Activated naive CD4-positive, alpha-beta T cell treated with anti-CD3 and anti-CD28 coated beads for 36 hours (primary cell): ENCODE measurements at regions not wholly inside any gene's neighbourhood (a gene's known extent, or its start where the extent isn't known, plus 50 kb on each side); places are given as distances from the start of the nearest gene placed in this dataset.

Source experiments
- CTCF ChIA-PET: fragments of 350-600 bp; sonication (Branson Sonifier 250); formaldehyde crosslinking; loops from one replicate; lab custom pipeline; 2021; ENCODE audit warnings: antibody characterized with exemption; lab: Charles Lee
- DNase-seq: peaks from one replicate; pipeline ENCODE4 v3.0.0-alpha.2; 2020
- H3K27ac Mint-ChIP-seq: one replicate; pipeline ENCODE4 v1.8.0; 2021; ENCODE audit warnings: mild to moderate bottlenecking, mixed read lengths
- H3K27me3 Mint-ChIP-seq: one replicate; pipeline ENCODE4 v1.8.0; 2021; ENCODE audit warnings: low read depth, mixed read lengths
- H3K36me3 Mint-ChIP-seq: one replicate; pipeline ENCODE4 v1.8.0; 2021; ENCODE audit warnings: low read depth, mixed read lengths
- H3K4me1 Mint-ChIP-seq: one replicate; pipeline ENCODE4 v1.8.0; 2021; ENCODE audit warnings: low read depth, mixed read lengths
- H3K4me3 Mint-ChIP-seq: one replicate; pipeline ENCODE4 v1.8.0; 2021; ENCODE audit warnings: mild to moderate bottlenecking, moderate library complexity, mixed read lengths
- H3K9me3 Mint-ChIP-seq: one replicate; pipeline ENCODE4 v1.8.0; 2021; ENCODE audit warnings: mixed read lengths
- intact Hi-C: fragments of 100-400 bp; cut with micrococcal nuclease; formaldehyde crosslinking; loops from one replicate; pipeline ENCODE4 v1.15.1; 2023

DNA sequence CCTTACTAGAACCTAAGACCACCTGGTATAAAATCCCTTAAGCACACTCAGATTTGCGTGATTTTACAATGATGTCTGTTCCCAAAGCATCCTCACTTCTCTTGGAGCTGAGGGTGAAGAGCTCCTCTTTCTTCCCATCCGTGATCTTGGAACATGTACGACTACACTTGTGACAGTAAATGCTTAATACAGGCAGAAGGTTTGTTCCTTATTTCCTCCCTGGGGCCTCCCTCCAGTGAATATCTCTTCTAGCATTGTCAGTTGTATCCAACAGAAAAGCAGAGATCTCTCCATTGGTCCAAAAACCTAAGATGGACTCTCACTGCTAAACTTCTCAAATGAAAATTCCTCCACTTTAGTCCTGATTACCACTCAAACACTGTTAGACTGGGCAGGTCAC, 103.6 kb upstream of the VPREB1 start:
- CTCF ChIA-PET: interaction anchor here (0.5 to 0.9 kb wide), 2 partner anchors 93 to 180 kb away, joined by 3 to 7 read pairs; no protein-coding TSS in a partner anchor
- no peak for DNase-seq
- Mint-ChIP-seq H3K9me3 (no peaks in the 10 kb centered on the region), H3K4me1 (no peaks in the 10 kb centered on the region), H3K36me3 (no peaks in the 10 kb centered on the region), H3K4me3 (no peak overlapping the region), H3K27me3 (peaks cover 20% of the 10 kb centered on the region), H3K27ac (no peak overlapping the region)
- intact Hi-C loops: no loop called here

DNA sequence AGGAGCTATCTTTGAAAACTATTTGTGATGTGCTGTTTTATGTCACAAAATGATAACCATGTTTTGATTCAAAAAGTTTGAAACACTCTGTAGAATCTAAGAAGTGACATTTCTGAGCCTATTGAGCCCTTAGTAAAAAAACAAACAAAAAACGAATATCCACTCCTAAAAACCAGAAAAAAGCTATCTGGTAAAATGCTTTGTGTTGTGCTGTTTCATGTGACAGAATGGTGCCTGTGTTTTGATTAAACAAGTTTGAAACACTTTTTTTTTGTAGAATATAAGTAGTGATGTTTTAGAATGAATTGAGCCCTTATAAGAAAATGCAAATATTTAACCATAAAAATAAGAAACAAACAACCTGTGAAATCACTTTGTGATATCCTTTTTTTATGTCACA, 105.2 kb upstream of the VPREB1 start:
- Mint-ChIP-seq H3K4me3 (no peak overlapping the region), H3K27me3 (peaks cover 20% of the 10 kb centered on the region), H3K4me1 (no peaks in the 10 kb centered on the region), H3K9me3 (no peaks in the 10 kb centered on the region), H3K36me3 (no peaks in the 10 kb centered on the region), H3K27ac (no peak overlapping the region)
- CTCF ChIA-PET: interaction anchor here (3.2 kb wide), 1 partner anchor 78 kb away, joined by 10 read pairs; no protein-coding TSS in a partner anchor
- intact Hi-C loops: no loop called here
- DNase-seq: no peak

DNA sequence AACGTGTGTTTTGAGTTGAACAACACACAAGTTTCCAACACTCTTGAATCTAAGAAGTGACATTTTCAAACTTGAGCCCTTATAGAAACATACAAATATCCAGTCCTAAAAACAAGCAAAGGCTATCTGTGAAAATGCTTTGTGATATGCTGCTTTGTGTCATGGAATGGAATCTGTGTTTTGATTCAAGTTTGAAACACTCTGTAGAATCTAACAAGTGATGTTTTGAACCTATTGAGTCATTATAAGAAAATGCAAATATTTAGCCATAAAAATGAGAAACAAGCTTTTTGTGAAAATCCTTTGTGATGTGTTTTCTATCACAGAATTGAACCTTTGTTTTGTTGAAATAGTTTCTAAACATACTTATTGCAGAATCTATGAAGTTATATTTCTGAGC, 105.7 kb upstream of the VPREB1 start:
- no peaks in the 10 kb centered on the region for H3K9me3 Mint-ChIP-seq
- H3K4me1 Mint-ChIP-seq: no peaks in the 10 kb centered on the region
- CTCF ChIA-PET: interaction anchor here (3.2 kb wide), 1 partner anchor 78 kb away, joined by 10 read pairs; no protein-coding TSS in a partner anchor
- no peak overlapping the region for H3K4me3 Mint-ChIP-seq
- H3K27ac Mint-ChIP-seq: no peak overlapping the region
- intact Hi-C loops: no loop called here
- no peak for DNase-seq
- peaks cover 20% of the 10 kb centered on the region for H3K27me3 Mint-ChIP-seq
- H3K36me3 Mint-ChIP-seq: no peaks in the 10 kb centered on the region

DNA sequence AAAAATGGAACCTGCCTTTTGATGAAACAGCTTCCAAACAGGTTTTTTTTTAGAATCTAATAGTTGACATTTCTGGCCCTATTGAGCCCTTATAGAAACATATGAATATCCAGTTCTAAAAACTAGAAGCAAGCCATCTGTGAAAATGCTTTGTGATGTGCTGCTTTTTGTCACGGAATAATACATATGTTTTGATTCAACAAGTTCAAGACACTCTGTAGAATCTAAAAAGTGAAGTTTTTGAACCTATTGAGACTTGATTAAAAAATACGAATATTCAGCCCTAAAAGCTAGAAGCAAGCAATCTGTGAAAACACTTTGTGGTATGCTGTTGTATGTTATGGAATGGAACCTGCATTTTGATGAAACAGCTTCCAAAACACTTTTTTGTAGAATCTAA, 106.7 kb upstream of the VPREB1 start:
- CTCF ChIA-PET: interaction anchor here (0.6 to 3.2 kb wide), 3 partner anchors 77 to 347 kb away, joined by 3 to 10 read pairs (median 3); no protein-coding TSS in a partner anchor
- no peak for DNase-seq
- Mint-ChIP-seq H3K27me3 (peaks cover 15% of the 10 kb centered on the region), H3K27ac (no peak overlapping the region), H3K36me3 (no peaks in the 10 kb centered on the region), H3K9me3 (no peaks in the 10 kb centered on the region), H3K4me1 (no peaks in the 10 kb centered on the region), H3K4me3 (no peak overlapping the region)
- intact Hi-C loops: no loop called here

DNA sequence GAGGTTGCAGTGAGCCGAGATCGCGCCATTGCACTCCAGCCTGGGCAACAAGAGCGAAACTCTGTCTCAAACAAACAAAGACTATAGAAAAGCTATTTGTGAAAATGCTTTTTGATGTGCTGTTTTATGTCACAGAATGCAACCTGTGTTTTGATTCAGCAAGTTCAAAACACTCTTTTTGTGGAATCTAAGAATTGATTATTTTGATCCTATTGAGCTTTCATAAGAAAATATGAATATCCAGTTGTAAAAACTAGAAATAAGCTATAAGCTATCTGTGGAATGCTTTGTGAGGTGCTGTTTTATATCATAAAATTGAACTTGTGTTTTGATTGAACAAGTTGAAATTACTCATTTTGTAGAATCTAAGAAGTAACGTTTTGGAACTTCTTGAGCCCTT, 110.7 kb upstream of the VPREB1 start:
- CTCF ChIA-PET: interaction anchor here (0.6 to 1.2 kb wide), 2 partner anchors 14 to 73 kb away, joined by 3 to 5 read pairs; no protein-coding TSS in a partner anchor

DNA sequence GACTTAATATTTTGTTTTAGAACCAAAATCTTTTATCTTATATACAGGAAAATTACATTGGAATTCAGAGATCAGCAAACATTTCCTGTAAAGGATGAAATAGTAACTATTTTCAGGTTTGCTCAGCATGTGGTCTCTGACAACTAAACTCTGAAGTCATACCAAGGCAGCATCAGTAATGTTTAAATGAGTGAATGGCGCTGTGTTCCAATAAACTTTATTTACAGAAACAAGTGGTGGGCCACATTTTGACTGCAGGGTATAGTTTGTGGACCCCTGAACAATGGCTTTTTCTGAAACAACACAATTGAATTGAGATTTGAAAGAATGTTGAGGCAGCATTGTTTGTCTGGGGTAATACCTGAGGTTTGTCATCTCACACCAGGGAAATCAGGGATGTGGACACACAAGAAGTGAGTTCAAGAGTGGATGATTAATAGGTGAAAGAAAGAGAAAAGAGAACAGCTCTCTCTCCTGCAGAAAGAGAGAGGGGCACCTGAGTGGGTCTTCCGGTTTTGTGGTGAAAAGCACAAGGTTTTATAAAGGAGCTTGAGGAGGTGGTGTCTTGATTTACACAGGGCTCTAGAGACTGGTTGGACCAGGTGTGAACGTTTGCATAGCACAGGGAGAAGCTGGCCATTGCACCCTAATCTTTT, 113.5 kb upstream of the VPREB1 start:
- Mint-ChIP-seq H3K9me3 (no peaks in the 10 kb centered on the region), H3K36me3 (no peaks in the 10 kb centered on the region), H3K27ac (no peak overlapping the region), H3K27me3 (no peaks in the 10 kb centered on the region), H3K4me1 (peaks cover 5% of the 10 kb centered on the region), H3K4me3 (no peak overlapping the region)
- no peak for DNase-seq
- CTCF ChIA-PET: interaction anchor here (0.5 kb wide), 1 partner anchor 263 kb away, joined by 3 read pairs; no protein-coding TSS in a partner anchor
- intact Hi-C loops: no loop called here

More for the DNA sequence above, 110.7 kb upstream of the VPREB1 start:
- no peaks in the 10 kb centered on the region for H3K9me3 Mint-ChIP-seq
- no peaks in the 10 kb centered on the region for H3K36me3 Mint-ChIP-seq
- peaks cover 5% of the 10 kb centered on the region for H3K4me1 Mint-ChIP-seq
- intact Hi-C loops: no loop called here
- H3K27ac Mint-ChIP-seq: no peak overlapping the region
- H3K4me3 Mint-ChIP-seq: no peak overlapping the region
- H3K27me3 Mint-ChIP-seq: no peaks in the 10 kb centered on the region
- DNase-seq: no peak

DNA sequence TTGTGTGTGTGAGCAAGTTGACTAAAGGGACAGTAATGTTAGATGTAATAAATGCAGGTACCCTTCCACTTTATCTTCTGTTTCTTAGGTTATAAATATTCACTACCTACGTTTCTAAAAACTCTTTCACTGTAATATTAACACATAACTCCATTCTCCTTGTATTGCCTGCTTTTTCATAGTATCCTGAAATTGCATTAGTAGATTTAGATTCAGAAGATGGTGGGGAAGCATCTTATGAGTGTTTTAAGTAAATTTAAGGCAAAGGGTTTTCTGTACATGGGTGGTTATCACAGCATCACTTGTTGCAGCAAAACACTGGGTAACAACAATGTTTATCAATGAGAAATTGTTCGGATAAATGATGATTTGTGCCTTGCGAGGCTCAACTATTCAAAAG, 115.2 kb upstream of the VPREB1 start:
- Mint-ChIP-seq H3K9me3 (no peaks in the 10 kb centered on the region), H3K27me3 (no peaks in the 10 kb centered on the region), H3K27ac (no peak overlapping the region), H3K4me3 (no peak overlapping the region), H3K4me1 (peaks cover 7% of the 10 kb centered on the region), H3K36me3 (no peaks in the 10 kb centered on the region)
- CTCF ChIA-PET: no interaction called here
- intact Hi-C loops: no loop called here
- no peak for DNase-seq

DNA sequence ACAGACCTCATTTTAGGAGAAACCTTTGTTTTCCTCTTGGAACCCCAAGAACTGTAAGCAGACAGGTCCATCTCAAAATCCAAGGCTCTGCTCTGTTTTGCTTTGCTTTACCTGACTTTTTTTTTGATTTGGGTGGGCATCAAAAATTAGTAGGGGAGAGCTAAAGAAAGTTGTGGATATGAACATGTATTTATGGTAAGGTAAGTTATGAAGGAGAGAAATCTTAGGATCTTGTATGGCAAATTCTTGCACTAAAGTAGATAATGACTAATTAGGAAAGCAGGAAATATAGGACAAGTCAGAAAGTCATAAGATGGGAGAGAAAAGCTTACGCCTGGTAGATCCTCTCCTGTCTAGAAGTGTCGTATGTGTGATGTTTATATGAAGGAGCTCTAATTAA, 116.1 kb upstream of the VPREB1 start:
- Mint-ChIP-seq H3K27ac (no peak overlapping the region), H3K9me3 (no peaks in the 10 kb centered on the region), H3K4me1 (peaks cover 7% of the 10 kb centered on the region), H3K4me3 (no peak overlapping the region), H3K27me3 (peaks cover 6% of the 10 kb centered on the region), H3K36me3 (no peaks in the 10 kb centered on the region)
- CTCF ChIA-PET: interaction anchor here (0.6 to 1.1 kb wide), 2 partner anchors 73 to 192 kb away, joined by 3 read pairs; no protein-coding TSS in a partner anchor
- DNase-seq: no peak
- intact Hi-C loops: no loop called here

DNA sequence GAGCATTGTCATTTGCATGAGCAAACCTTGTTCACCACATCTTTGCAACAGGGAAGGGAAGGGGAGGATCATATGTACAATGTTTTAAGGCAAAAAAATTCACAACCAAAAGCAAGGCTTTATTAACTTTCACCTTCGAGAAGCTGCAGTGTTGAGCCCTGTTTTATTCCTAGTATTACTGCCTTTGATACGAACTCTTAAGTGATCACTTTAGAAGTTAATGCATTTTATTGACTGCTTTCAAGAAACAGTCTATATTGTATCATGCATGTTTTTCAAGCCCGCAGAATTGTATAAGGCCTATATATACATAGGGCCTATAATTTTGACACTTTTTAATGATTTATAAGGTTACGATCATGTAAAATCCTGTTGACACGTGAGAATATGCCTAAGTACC, 117.5 kb upstream of the VPREB1 start:
- Mint-ChIP-seq H3K27ac (no peak overlapping the region), H3K4me1 (peaks cover 7% of the 10 kb centered on the region), H3K9me3 (no peaks in the 10 kb centered on the region), H3K4me3 (no peak overlapping the region), H3K36me3 (no peaks in the 10 kb centered on the region), H3K27me3 (peaks cover 14% of the 10 kb centered on the region)
- CTCF ChIA-PET: no interaction called here
- intact Hi-C loops: no loop called here
- DNase-seq: no peak

DNA sequence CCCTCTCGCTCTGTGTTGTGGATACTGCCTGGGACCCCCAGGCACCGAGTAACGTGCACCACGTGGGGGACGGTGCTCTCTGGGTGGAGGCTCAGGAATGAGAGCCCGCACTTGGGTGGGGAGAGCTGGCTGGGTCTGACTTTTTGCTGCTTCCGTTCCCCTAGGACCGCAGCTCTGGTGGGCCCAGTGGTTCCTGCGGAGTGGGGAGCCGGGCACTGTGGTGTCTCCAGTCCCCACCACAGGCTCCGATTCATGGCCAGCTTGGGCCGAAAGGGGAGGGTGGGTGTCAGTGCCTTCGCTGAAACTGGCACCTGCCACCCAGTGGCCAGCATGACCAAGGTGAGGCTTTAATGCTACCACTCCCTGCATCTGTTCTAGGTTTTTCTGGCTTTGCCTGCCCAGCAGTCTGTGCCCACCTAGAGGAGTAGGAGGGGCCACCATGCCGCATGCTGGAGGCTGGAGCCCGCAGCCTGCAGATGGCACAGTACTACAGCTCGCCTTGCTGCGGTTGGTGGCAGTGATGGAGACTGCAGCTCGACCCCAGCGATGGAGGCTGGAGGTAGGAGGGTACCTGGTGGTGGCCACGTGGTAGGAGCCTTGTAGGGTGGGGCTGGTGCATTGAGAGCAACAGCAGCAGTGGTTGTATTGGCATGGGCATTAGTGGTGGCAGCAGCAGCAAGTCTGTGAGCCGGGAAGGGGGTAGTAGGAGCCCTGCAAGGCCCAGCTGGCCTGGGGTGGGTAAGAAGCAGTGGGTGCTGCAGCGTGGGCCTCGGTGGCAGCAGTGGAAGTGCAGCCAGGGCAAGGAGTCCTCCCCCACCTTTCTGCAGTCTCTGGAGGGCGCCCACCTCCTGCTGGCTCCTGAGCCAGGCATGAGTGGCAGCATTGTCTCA, 118.8 kb upstream of the VPREB1 start:
- no peak for DNase-seq
- no peaks in the 10 kb centered on the region for H3K9me3 Mint-ChIP-seq
- H3K27ac Mint-ChIP-seq: no peak overlapping the region
- H3K36me3 Mint-ChIP-seq: no peaks in the 10 kb centered on the region
- peaks cover 14% of the 10 kb centered on the region for H3K27me3 Mint-ChIP-seq
- intact Hi-C loops: no loop called here
- H3K4me1 Mint-ChIP-seq: peaks cover 1% of the 10 kb centered on the region
- CTCF ChIA-PET: interaction anchor here (1.1 kb wide), 1 partner anchor 32 kb away, joined by 3 read pairs; no protein-coding TSS in a partner anchor
- no peak overlapping the region for H3K4me3 Mint-ChIP-seq

DNA sequence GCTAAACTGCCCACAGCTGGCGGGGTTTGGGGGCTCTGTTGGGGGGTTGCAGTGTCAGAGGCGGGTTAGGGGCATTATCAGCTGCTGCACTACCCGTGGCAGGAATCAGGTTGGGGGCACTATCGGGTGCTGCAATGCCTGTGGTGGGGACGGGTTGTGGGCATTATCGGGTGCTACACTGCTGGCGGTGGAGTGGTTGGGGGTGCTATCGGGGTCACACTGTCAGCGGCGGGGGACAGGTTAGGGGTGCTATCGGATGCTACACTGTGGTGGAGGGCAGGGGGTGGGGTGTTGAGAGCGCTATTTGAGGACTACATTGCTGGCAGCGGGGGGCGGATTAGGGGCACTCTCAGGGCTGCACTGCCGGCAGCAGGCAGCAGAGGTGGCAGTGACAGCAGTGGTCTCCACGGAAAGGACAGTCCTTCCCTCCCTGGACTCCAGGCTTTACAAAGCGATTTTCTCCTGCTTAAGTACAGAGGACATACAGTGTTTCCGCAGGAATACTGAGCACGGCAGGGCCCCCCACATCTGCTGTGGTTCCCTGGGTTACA, 119.5 kb upstream of the VPREB1 start:
- H3K9me3 Mint-ChIP-seq: no peaks in the 10 kb centered on the region
- H3K27me3 Mint-ChIP-seq: peaks cover 17% of the 10 kb centered on the region
- no peak overlapping the region for H3K4me3 Mint-ChIP-seq
- no peaks in the 10 kb centered on the region for H3K36me3 Mint-ChIP-seq
- peaks cover 1% of the 10 kb centered on the region for H3K4me1 Mint-ChIP-seq
- intact Hi-C loops: no loop called here
- H3K27ac Mint-ChIP-seq: no peak overlapping the region
- DNase-seq: no peak
- CTCF ChIA-PET: interaction anchor here (1.1 kb wide), 1 partner anchor 32 kb away, joined by 3 read pairs; no protein-coding TSS in a partner anchor

DNA sequence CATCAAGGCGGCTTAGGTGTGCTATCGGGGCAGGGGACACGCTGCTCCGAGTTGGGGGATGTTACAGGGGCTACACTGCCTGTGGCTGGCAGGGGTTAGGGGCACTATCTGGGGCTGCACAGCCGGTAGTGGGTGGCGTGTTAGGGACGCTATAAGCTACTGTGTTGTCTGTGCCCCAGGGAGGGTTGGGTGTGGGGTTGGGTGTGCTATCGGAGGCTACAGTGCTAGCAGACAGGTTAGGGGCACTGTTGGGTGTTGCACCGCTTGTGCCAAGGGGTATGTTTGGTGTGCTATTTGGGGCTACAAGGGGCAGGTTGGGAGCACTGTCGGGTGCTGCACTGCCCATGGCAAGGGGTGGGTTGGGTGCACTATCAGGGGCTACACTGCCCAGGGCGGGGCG, 120.2 kb upstream of the VPREB1 start:
- H3K9me3 Mint-ChIP-seq: no peaks in the 10 kb centered on the region
- H3K4me3 Mint-ChIP-seq: no peak overlapping the region
- intact Hi-C loops: no loop called here
- H3K27me3 Mint-ChIP-seq: peaks cover 19% of the 10 kb centered on the region
- no peak for DNase-seq
- H3K36me3 Mint-ChIP-seq: no peaks in the 10 kb centered on the region
- no peak overlapping the region for H3K27ac Mint-ChIP-seq
- CTCF ChIA-PET: interaction anchor here (1.1 kb wide), 1 partner anchor 33 kb away, joined by 3 read pairs; no protein-coding TSS in a partner anchor
- H3K4me1 Mint-ChIP-seq: peaks cover 1% of the 10 kb centered on the region
